GM21619 (cell line): ENCODE measurements at regions not wholly inside any gene's neighbourhood (a gene's known extent, or its start where the extent isn't known, plus 50 kb on each side); places are given as distances from the start of the nearest gene placed in this dataset.

Source experiments
- ATAC-seq: cut with Tn5 transposase; IDR thresholded peaks from one replicate; pipeline ENCODE4 v1.9.1; 2021; ENCODE audit not compliant: unreplicated experiment

DNA sequence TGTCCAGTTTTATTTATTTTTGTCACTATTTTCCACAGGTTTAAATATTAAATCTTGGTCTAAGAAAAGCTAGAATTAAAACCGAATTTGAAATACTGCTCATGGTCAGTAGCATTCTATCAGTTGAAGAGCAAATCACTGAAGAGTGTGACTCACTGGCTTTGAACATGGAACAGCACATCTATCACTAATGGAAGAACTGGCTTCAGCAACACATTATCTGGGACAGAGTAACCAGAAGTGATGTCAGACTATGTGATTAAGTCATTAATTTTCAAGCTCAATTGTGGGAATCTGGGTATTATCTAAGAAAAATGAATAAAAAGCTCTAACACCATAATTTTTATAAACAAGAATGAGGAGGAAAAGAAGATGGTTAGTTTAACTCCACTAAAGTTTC, 527.5 kb downstream of the TMTC2 start:
- ATAC-seq = no peak

DNA sequence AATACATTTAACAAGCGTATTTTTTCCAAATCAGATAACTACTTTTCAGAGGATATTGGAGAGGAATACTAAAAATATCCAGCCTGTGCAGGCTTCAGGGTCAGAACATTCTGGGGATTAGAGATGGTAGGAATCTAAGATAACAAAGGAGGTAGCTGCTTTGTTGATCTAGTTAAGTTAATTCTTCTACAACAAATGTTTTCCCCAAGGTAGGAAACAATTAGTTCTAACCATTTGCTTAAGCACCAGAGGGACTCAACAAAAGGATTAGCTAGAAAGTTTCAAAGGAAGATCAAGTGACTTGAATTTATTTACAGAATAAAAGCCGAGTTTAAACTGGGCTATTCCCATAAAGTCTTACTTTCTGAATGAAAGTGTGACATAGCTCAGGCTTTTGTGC, 524.2 kb downstream of the TMTC2 start:
- ATAC-seq = no peak

GRCh38 chr12:83199069-83199468, 512.4 kb downstream of the TMTC2 start:
- no peak for ATAC-seq

- ATAC-seq = no peak
Measured at GRCh38 chr12:83198291-83199015, 511.7 kb downstream of the TMTC2 start.

GRCh38 chr12:83197483-83197914, 510.8 kb downstream of the TMTC2 start:
- no peak for ATAC-seq

DNA sequence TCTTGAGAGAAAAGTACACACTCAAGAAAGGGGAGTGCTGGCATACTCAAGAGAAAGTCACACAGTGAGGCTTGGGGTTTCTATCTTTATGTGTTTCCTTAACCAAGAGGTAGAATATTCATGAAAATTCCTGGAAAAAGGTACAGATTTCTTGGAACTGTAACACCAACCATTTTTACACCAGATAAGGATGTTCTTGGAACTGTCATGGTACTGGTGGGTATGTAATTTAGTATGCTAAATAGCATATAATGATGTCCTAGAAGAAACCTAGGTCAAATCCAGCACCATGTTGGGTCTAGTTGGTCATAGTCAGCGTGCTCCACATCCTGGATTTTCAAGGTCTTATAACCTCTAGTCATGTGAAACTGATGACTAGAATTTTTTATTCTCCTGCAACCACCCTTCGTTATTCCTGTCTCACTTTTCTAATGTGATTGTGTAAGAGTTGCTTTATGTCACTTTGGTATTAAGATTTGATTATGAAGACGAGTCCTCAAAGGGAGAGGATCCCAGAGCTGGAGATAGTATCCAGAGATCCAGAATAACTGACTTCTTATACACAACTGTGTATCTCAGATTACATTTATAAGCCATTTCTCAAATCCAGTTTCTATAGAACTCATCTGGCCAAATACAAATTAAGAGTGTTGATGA, 510.1 kb downstream of the TMTC2 start:
- no peak for ATAC-seq

- ATAC-seq = no peak
Measured at GRCh38 chr12:83190631-83191390, 504.1 kb downstream of the TMTC2 start.

GRCh38 chr12:83186419-83186818, 499.7 kb downstream of the TMTC2 start:
- ATAC-seq = no peak

- ATAC-seq = no peak
Measured at GRCh38 chr12:83185241-83185640, 498.5 kb downstream of the TMTC2 start.
